Neural cell (in vitro differentiated cells): ENCODE measurements at regions not wholly inside any gene's neighbourhood (a gene's known extent, or its start where the extent isn't known, plus 50 kb on each side); places are given as distances from the start of the nearest gene placed in this dataset.

Experiments used
- H2AFZ ChIP-seq: fragments of 200-600, 300-800 bp; sonication (generic), shearing (Covaris generic); 2 replicates; pipeline ENCODE4 v1.6.0; 2014; ENCODE audit warnings: low read depth, mild to moderate bottlenecking, antibody characterized with exemption, low read length, moderate library complexity
- H3F3A ChIP-seq: fragments of 200-600 bp; shearing (Covaris generic); 2 replicates; pipeline ENCODE4 v1.6.1; 2016; ENCODE audit warnings: mild to moderate bottlenecking, moderate library complexity, mixed read lengths, antibody characterized with exemption, low read length; ENCODE audit not compliant: insufficient read depth, poor library complexity, severe bottlenecking
- H3K27ac ChIP-seq: fragments of 200-600, 300-800 bp; sonication (generic), shearing (Covaris generic); 2 replicates; pipeline ENCODE4 v1.5.1; 2014; ENCODE audit warnings: mild to moderate bottlenecking, low read length, moderate library complexity
- H3K27me3 ChIP-seq: fragments of 300-800, 200-600 bp; sonication (generic), shearing (Covaris generic); 2 replicates; pipeline ENCODE4 v1.6.0; 2014; ENCODE audit warnings: mild to moderate bottlenecking, low read depth, low read length, moderate library complexity; ENCODE audit not compliant: insufficient read depth
- H3K36me3 ChIP-seq: fragments of 300-800, 200-600 bp; sonication (generic), shearing (Covaris generic); 2 replicates; pipeline ENCODE4 v1.5.1; 2014; ENCODE audit warnings: mild to moderate bottlenecking, antibody characterized with exemption, low read length, moderate library complexity; ENCODE audit not compliant: insufficient read depth
- H3K4me2 ChIP-seq: fragments of 300-800, 200-600 bp; sonication (generic), shearing (Covaris generic); 2 replicates; pipeline ENCODE4 v1.6.0; 2014; ENCODE audit warnings: mild to moderate bottlenecking, low read length
- H3K4me3 ChIP-seq: fragments of 300-800, 200-600 bp; sonication (generic), shearing (Covaris generic); 2 replicates; pipeline ENCODE4 v1.5.1; 2014; ENCODE audit warnings: mild to moderate bottlenecking, low read length, moderate library complexity
- H3K79me2 ChIP-seq: fragments of 200-600 bp; shearing (Covaris generic); replicated peaks from 2 replicates; pipeline ENCODE4 v1.6.0; 2014; ENCODE audit warnings: mild to moderate bottlenecking, low read length, moderate library complexity; ENCODE audit not compliant: insufficient read depth
- H3K9ac ChIP-seq: fragments of 300-800, 200-600 bp; sonication (generic), shearing (Covaris generic); 2 replicates; pipeline ENCODE4 v1.6.1; 2016; ENCODE audit warnings: mild to moderate bottlenecking, low read length, mixed read lengths
- H3K9me2 ChIP-seq: fragments of 200-600 bp; shearing (Covaris generic); 2 replicates; pipeline ENCODE4 v1.6.1; 2016; ENCODE audit warnings: mild to moderate bottlenecking, low read length, mixed read lengths; ENCODE audit not compliant: insufficient read depth
- H3K9me3 ChIP-seq: fragments of 200-600, 300-800 bp; sonication (generic), shearing (Covaris generic); 2 replicates; pipeline ENCODE4 v1.6.1; 2016; ENCODE audit warnings: mild to moderate bottlenecking, mixed run types, low read length, moderate library complexity, mixed read lengths
- H4K20me1 ChIP-seq: fragments of 200-600 bp; shearing (Covaris generic); 2 replicates; pipeline ENCODE4 v1.6.1; 2016; ENCODE audit warnings: mild to moderate bottlenecking, mixed run types; ENCODE audit not compliant: insufficient read depth
- CTCF ChIP-seq: fragments of 450-650 bp; IDR thresholded peaks from 2 replicates; pipeline ENCODE4 v1.5.1; 2014; ENCODE audit warnings: antibody characterized with exemption, mild to moderate bottlenecking, moderate library complexity; ENCODE audit not compliant: poor library complexity, severe bottlenecking
- EP300 ChIP-seq: fragments of 450-650 bp; conservative IDR thresholded peaks from 2 replicates; pipeline ENCODE4 v1.6.1; 2014; ENCODE audit warnings: antibody characterized with exemption, mild to moderate bottlenecking, moderate library complexity; ENCODE audit not compliant: poor library complexity, severe bottlenecking
- EZH2 ChIP-seq: fragments of 200-600, 300-800 bp; shearing (Covaris generic), sonication (generic); IDR thresholded peaks from 2 replicates; pipeline ENCODE4 v1.6.1; 2014; ENCODE audit warnings: antibody characterized with exemption, low read length, borderline replicate concordance, mild to moderate bottlenecking; ENCODE audit not compliant: insufficient read depth, poor library complexity, severe bottlenecking
- MXI1 ChIP-seq: fragments of 450-650 bp; conservative IDR thresholded peaks from 2 replicates; pipeline ENCODE4 v1.6.1; 2014; ENCODE audit warnings: antibody characterized with exemption, mild to moderate bottlenecking; ENCODE audit not compliant: poor library complexity, severe bottlenecking
- POLR2AphosphoS5 ChIP-seq: IDR thresholded peaks from 2 replicates; pipeline ENCODE4 v1.6.1; 2012
- RAD21 ChIP-seq: fragments of 450-650 bp; conservative IDR thresholded peaks from 2 replicates; pipeline ENCODE4 v1.6.1; 2014; ENCODE audit warnings: antibody characterized with exemption, mild to moderate bottlenecking, moderate library complexity
- REST ChIP-seq: IDR thresholded peaks from 2 replicates; pipeline ENCODE4 v1.6.1; 2012; ENCODE audit warnings: borderline replicate concordance
- SMC3 ChIP-seq: fragments of 450-650 bp; conservative IDR thresholded peaks from 2 replicates; pipeline ENCODE4 v1.6.1; 2014; ENCODE audit warnings: antibody characterized with exemption, mild to moderate bottlenecking, moderate library complexity; ENCODE audit not compliant: poor library complexity
- TAF1 ChIP-seq: IDR thresholded peaks from 2 replicates; pipeline ENCODE4 v1.6.1; 2012; ENCODE audit warnings: low read depth

GRCh38 chr3:75176937-75177336 is 487.2 kb upstream of the FRG2C start:
- Histone ChIP-seq H3K9ac (no peak overlapping the region), H4K20me1 (no peaks in the 10 kb centered on the region), H3K27me3 (no peaks in the 10 kb centered on the region), H3K79me2 (no peaks in the 10 kb centered on the region), H2AFZ (no peak overlapping the region), H3K36me3 (no peaks in the 10 kb centered on the region), H3K9me2 (no peaks in the 10 kb centered on the region), H3K4me2 (no peak overlapping the region), H3K4me3 (no peak overlapping the region), H3K27ac (no peak overlapping the region), H3F3A (no peaks in the 10 kb centered on the region), H3K9me3 (no peaks in the 10 kb centered on the region)
- TF ChIP-seq SMC3 (no peak), EZH2 (no peak), TAF1 (no peak), CTCF (no peak), RAD21 (no peak), MXI1 (no peak), EP300 (no peak), REST (no peak), POLR2AphosphoS5 (no peak)

- no peaks in the 10 kb centered on the region for H3K27me3 ChIP-seq
- no peaks in the 10 kb centered on the region for H3K36me3 ChIP-seq
- TF ChIP-seq POLR2AphosphoS5 (no peak), RAD21 (no peak), SMC3 (no peak), MXI1 (no peak)
- H3K4me2 ChIP-seq: no peak overlapping the region
- no peaks in the 10 kb centered on the region for H3K9me3 ChIP-seq
- H3K4me3 ChIP-seq: no peak overlapping the region
- H2AFZ ChIP-seq: no peak overlapping the region
- no peaks in the 10 kb centered on the region for H3F3A ChIP-seq
- H4K20me1 ChIP-seq: no peaks in the 10 kb centered on the region
- no peaks in the 10 kb centered on the region for H3K9me2 ChIP-seq
- no peak overlapping the region for H3K9ac ChIP-seq
- H3K27ac ChIP-seq: no peak overlapping the region
- H3K79me2 ChIP-seq: no peaks in the 10 kb centered on the region
These were observed 483.7 kb upstream of the FRG2C start for GRCh38 chr3:75180235-75180944.
